Daoy (cell line): ENCODE measurements at regions not wholly inside any gene's neighbourhood (a gene's known extent, or its start where the extent isn't known, plus 50 kb on each side); places are given as distances from the start of the nearest gene placed in this dataset.

Experiments
- DNase-seq: peaks from one replicate; pipeline ENCODE4 v3.0.0-alpha.2; 2015; ENCODE audit warnings: low read depth

- DNase-seq = peak; percentile 12
These were observed 367.6 kb upstream of the JAG1 start for GRCh38 chr20:11041396-11041795.

GRCh38 chr20:11043001-11043400 is 369.2 kb upstream of the JAG1 start:
- no peak for DNase-seq

- no peak for DNase-seq
These were observed 370.8 kb upstream of the JAG1 start for GRCh38 chr20:11044561-11044960.

- DNase-seq = no peak
These were observed 371.8 kb upstream of the JAG1 start for GRCh38 chr20:11045412-11046175.

GRCh38 chr20:11047559-11047958 is 373.8 kb upstream of the JAG1 start:
- peak; percentile 44 for DNase-seq

GRCh38 chr20:11048739-11049138 is 374.9 kb upstream of the JAG1 start:
- DNase-seq = no peak

- no peak for DNase-seq
These were observed 376.6 kb upstream of the JAG1 start for GRCh38 chr20:11050350-11050749.

GRCh38 chr20:11051136-11051535 is 377.3 kb upstream of the JAG1 start:
- DNase-seq = no peak

- DNase-seq = no peak
These were observed 379.5 kb upstream of the JAG1 start for GRCh38 chr20:11053310-11053709.

- no peak for DNase-seq
These were observed 380.6 kb upstream of the JAG1 start for GRCh38 chr20:11054266-11054993.

GRCh38 chr20:11056414-11056813 is 382.6 kb upstream of the JAG1 start:
- DNase-seq = no peak

GRCh38 chr20:11057624-11058023 is 383.8 kb upstream of the JAG1 start:
- DNase-seq = no peak

GRCh38 chr20:11059659-11060058 is 385.9 kb upstream of the JAG1 start:
- no peak for DNase-seq

- no peak for DNase-seq
These were observed 386.8 kb upstream of the JAG1 start for GRCh38 chr20:11060423-11061185.

- DNase-seq = no peak
These were observed 389.6 kb upstream of the JAG1 start for GRCh38 chr20:11063444-11063843.

GRCh38 chr20:11064946-11065345 is 391.1 kb upstream of the JAG1 start:
- DNase-seq = no peak

- no peak for DNase-seq
These were observed 393.6 kb upstream of the JAG1 start for GRCh38 chr20:11067359-11067758.

GRCh38 chr20:11072982-11073381 is 399.2 kb upstream of the JAG1 start:
- no peak for DNase-seq

GRCh38 chr20:11076434-11077105 is 402.8 kb upstream of the JAG1 start:
- no peak for DNase-seq

GRCh38 chr20:11077226-11077625 is 403.4 kb upstream of the JAG1 start:
- no peak for DNase-seq

GRCh38 chr20:11080010-11080409 is 406.2 kb upstream of the JAG1 start:
- DNase-seq = no peak

GRCh38 chr20:11080781-11081377 is 407.1 kb upstream of the JAG1 start:
- no peak for DNase-seq
